Activated CD4-positive, alpha-beta T cell treated with anti-CD3 and anti-CD28 coated beads for 36 hours (primary cell): ENCODE measurements at regions not wholly inside any gene's neighbourhood (a gene's known extent, or its start where the extent isn't known, plus 50 kb on each side); places are given as distances from the start of the nearest gene placed in this dataset.
"Not testable (repeated sequence)": the region's sequence is repeated elsewhere in the genome, so short reads cannot be mapped to it uniquely, and the experiment has no call there.

Experiments
- ATAC-seq: fragments of 200-7000 bp; cut with Tn5 transposase; one replicate; pipeline ENCODE4 v1.10.0; 2021; ENCODE audit warnings: mild to moderate bottlenecking, moderate library complexity
- CTCF ChIA-PET: fragments of 350-600 bp; sonication (Branson Sonifier 250); formaldehyde crosslinking; loops from one replicate; lab custom pipeline; 2021; ENCODE audit warnings: antibody characterized with exemption; lab: Charles Lee
- POLR2A ChIA-PET: fragments of 350-600 bp; sonication (Branson Sonifier 250); formaldehyde crosslinking; loops from one replicate; lab custom pipeline; 2021; ENCODE audit warnings: antibody characterized with exemption, inconsistent platforms; lab: Charles Lee
- DNase-seq: peaks from one replicate; pipeline ENCODE4 v3.0.0-alpha.2; 2020
- H3K27ac Mint-ChIP-seq: one replicate; pipeline ENCODE4 v1.8.0; 2021; ENCODE audit warnings: mixed read lengths
- H3K27me3 Mint-ChIP-seq: one replicate; pipeline ENCODE4 v1.8.0; 2021; ENCODE audit warnings: mixed read lengths
- H3K36me3 Mint-ChIP-seq: one replicate; pipeline ENCODE4 v1.8.0; 2021; ENCODE audit warnings: low read depth, mixed read lengths
- H3K4me1 Mint-ChIP-seq: one replicate; pipeline ENCODE4 v1.8.0; 2021; ENCODE audit warnings: mixed read lengths
- H3K4me3 Mint-ChIP-seq: one replicate; pipeline ENCODE4 v1.8.0; 2021; ENCODE audit warnings: mild to moderate bottlenecking, moderate library complexity, mixed read lengths
- H3K9me3 Mint-ChIP-seq: one replicate; pipeline ENCODE4 v1.8.0; 2021; ENCODE audit warnings: low read depth, mixed read lengths
- intact Hi-C, 2 experiments: fragments of 100-400 bp; cut with DNase I in 1 of 2; cut with micrococcal nuclease in 1 of 2; formaldehyde crosslinking; loops; one replicate each; pipeline versions ENCODE4 v1.14.2 to v1.15.1; 2022 to 2024; cut with DNase I, micrococcal nuclease

DNA sequence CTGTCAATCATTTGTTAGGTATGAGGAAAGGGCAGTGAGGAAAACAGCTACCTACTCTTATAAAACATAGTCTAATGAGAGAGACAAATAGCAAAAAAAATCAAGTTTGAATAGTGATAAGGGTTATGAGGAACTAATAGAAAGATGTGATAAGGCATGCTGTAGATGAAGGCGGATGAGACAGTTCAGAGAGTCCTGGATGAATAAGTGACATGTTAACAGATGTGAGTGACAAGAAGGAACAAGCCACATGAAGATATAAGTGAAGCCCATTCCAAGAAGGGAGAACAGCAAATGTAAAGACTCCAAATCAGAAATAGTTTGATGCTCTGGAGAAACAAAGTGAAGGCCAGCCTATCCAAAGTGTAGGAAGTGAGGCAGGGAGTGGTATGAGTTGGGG lies 154.1 kb upstream of the SYT10 start:
- no peaks in the 10 kb centered on the region for H3K27me3 Mint-ChIP-seq
- no peaks in the 10 kb centered on the region for H3K4me1 Mint-ChIP-seq
- H3K4me3 Mint-ChIP-seq = no peak overlapping the region
- H3K9me3 Mint-ChIP-seq = no peaks in the 10 kb centered on the region
- DNase-seq = no peak
- ATAC-seq = no peak
- no peaks in the 10 kb centered on the region for H3K36me3 Mint-ChIP-seq
- no peak overlapping the region for H3K27ac Mint-ChIP-seq
- ChIA-PET POLR2A (no interaction called here), CTCF (no interaction called here)
- intact Hi-C loops = no loop called here

DNA sequence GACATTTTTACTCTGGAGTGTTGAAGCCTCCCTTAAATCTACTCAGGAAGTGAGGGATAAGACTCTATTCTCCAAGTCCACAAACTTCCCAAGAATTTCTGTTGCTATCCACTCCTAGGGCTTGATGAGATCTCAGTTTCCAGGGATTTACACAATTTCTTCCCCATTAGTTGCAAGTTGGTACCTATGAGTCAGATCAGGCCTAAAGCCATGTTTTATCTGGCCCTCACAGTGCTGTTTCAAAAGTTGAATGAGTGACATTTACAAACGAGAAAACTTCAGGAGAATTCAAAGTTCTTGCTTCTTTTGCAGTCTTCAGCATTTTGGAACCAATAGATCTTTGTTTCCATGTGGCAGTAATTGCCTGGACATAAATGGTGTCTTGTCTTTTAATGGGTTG lies 156.4 kb upstream of the SYT10 start:
- H3K27ac Mint-ChIP-seq = no peak overlapping the region
- ChIA-PET POLR2A (no interaction called here), CTCF (no interaction called here)
- DNase-seq = no peak
- no peaks in the 10 kb centered on the region for H3K9me3 Mint-ChIP-seq
- no peak overlapping the region for H3K4me3 Mint-ChIP-seq
- no peaks in the 10 kb centered on the region for H3K36me3 Mint-ChIP-seq
- H3K27me3 Mint-ChIP-seq = no peaks in the 10 kb centered on the region
- intact Hi-C loops = no loop called here
- no peaks in the 10 kb centered on the region for H3K4me1 Mint-ChIP-seq
- ATAC-seq = no peak

DNA sequence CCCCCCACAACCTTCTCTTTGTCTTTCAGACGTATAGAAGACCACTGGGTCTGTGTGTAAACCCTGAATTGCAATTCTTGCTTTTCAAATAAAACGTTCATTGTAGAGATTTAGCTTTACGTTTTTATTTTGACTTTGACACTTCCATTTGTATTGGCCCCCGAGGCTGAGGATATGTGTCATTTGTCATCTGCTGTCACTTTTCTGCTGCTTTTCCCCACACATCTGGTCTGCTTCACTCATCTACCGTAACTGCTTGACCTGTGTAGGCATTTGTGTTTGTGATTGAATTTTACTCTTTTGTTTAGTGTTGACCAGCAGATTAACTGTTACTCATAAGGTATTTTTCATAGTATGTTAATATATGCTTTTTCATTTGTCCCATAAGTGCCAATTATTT lies 157.2 kb upstream of the SYT10 start:
- intact Hi-C loops = no loop called here
- POLR2A ChIA-PET = no interaction called here
- H3K4me1 Mint-ChIP-seq = no peaks in the 10 kb centered on the region
- ATAC-seq (no peak), DNase-seq (no peak)
- H3K27ac Mint-ChIP-seq = no peak overlapping the region
- H3K27me3 Mint-ChIP-seq = no peaks in the 10 kb centered on the region
- no peaks in the 10 kb centered on the region for H3K36me3 Mint-ChIP-seq
- H3K9me3 Mint-ChIP-seq = no peaks in the 10 kb centered on the region
- CTCF ChIA-PET = no interaction called here
- H3K4me3 Mint-ChIP-seq = no peak overlapping the region

DNA sequence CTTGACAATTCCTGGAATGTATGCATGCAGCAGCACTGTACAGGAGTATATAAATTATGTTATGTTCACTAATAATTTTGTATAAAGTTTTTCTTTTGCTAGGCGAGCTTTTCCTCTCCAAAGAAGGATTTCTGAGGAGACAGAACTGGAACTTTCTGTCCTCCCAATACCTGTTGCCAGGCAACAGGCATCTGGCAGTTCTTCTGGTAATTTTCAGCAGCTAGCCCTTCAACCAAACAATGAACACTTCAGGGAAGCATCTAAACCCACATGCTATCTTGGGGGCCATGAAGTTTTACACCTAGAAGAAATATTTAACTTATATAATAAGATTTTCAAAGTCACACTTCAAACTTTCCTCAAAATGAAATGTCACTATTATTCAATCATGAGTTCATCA lies 162.9 kb upstream of the SYT10 start:
- ChIA-PET CTCF (no interaction called here), POLR2A (no interaction called here)
- H3K4me1 Mint-ChIP-seq = no peaks in the 10 kb centered on the region
- H3K36me3 Mint-ChIP-seq = no peaks in the 10 kb centered on the region
- DNase-seq (no peak), ATAC-seq (no peak)
- no peaks in the 10 kb centered on the region for H3K27me3 Mint-ChIP-seq
- H3K4me3 Mint-ChIP-seq = no peak overlapping the region
- no peak overlapping the region for H3K27ac Mint-ChIP-seq
- intact Hi-C loops = no loop called here
- H3K9me3 Mint-ChIP-seq = no peaks in the 10 kb centered on the region

DNA sequence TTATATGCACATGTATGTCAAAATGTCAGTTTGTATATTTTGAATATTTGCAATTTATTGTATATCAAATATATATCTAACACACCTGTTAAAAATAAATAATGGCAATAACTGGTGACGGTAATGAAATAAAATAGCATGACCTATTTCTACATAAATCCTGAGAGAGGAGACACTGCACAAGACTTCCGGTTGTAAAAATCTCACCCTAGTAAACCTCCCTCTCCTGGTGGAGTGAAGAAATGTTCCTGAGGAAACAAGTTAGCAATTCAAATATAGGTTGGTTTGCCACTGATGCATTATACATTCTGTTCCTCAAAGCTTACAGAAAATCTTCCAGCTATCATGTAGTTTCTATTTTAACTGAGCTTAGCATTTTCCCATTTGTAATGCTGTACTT lies 166.1 kb upstream of the SYT10 start:
- ATAC-seq (no peak), DNase-seq (no peak)
- ChIA-PET POLR2A (no interaction called here), CTCF (no interaction called here)
- intact Hi-C loops = no loop called here
- no peak overlapping the region for H3K27ac Mint-ChIP-seq
- no peaks in the 10 kb centered on the region for H3K9me3 Mint-ChIP-seq
- H3K36me3 Mint-ChIP-seq = no peaks in the 10 kb centered on the region
- no peaks in the 10 kb centered on the region for H3K4me1 Mint-ChIP-seq
- H3K4me3 Mint-ChIP-seq = no peak overlapping the region
- H3K27me3 Mint-ChIP-seq = no peaks in the 10 kb centered on the region

DNA sequence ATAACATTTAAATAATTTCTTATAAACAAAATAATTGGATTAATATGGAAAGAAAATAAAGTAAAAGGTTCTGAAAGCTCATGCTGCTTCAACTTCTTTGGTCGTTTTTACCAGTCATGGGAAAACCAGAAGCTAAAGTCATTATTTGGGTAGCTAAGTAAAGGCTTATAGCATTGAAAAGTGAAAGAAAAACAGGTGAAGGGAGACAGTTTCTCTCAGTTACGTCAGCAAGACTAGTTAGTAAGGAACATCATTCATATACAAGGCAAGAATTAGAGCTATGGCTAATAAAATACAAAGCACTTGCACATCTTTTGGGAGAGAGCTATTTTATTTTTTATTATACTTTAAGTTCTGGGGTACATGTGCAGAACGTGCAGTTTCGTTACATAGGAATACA lies 170.3 kb upstream of the SYT10 start:
- no peaks in the 10 kb centered on the region for H3K9me3 Mint-ChIP-seq
- ChIA-PET POLR2A (no interaction called here), CTCF (no interaction called here)
- DNase-seq = no peak
- H3K4me1 Mint-ChIP-seq = no peaks in the 10 kb centered on the region
- H3K27me3 Mint-ChIP-seq = no peaks in the 10 kb centered on the region
- intact Hi-C loops = no loop called here
- no peak overlapping the region for H3K27ac Mint-ChIP-seq
- H3K36me3 Mint-ChIP-seq = no peaks in the 10 kb centered on the region
- H3K4me3 Mint-ChIP-seq = no peak overlapping the region
- no peak for ATAC-seq

DNA sequence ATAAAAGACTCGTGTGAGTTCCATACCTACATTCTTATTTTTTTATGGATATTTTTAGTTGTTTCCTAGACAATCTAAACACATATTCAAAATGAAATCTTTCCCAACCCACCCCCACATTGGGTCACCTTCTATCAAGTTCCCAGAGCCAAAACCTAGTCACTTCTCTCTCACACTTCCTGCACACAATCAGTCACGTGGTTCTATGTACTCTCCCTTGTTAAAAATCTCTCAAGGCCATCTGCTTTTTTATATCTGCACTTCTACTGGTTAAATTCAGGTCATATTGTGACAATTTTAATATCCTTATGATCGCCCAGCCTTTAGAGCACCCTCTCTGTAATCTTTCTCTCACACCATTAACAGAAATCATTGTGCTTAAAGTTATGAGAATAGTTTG lies 175.0 kb upstream of the SYT10 start:
- DNase-seq (no peak), ATAC-seq (no peak)
- POLR2A ChIA-PET = no interaction called here
- H3K27me3 Mint-ChIP-seq = no peaks in the 10 kb centered on the region
- peaks cover 7% of the 10 kb centered on the region for H3K9me3 Mint-ChIP-seq
- H3K4me1 Mint-ChIP-seq = no peaks in the 10 kb centered on the region
- CTCF ChIA-PET = no interaction called here
- H3K4me3 Mint-ChIP-seq = no peak overlapping the region
- H3K27ac Mint-ChIP-seq = no peak overlapping the region
- intact Hi-C loops = no loop called here
- no peaks in the 10 kb centered on the region for H3K36me3 Mint-ChIP-seq

DNA sequence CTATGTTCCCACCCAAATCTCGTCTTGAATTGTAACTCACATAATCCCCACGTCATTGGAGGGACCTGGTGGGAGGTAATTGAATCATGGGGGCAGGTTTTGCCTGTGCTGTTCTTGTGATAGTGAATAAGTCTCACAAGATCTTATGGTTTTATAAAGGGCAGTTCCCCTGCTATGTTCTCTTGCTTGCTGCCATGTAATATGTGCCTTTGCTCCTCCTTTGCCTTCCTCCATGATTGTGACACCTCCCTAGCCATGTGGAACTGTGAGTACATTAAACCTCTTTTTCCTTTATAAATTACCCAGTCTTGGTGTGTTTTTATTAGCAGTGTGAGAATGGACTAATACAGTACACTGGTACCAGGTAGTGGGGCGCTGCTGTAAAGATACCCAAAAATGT lies 177.6 kb upstream of the SYT10 start:
- H3K4me3 Mint-ChIP-seq = no peak overlapping the region
- ChIA-PET CTCF (no interaction called here), POLR2A (no interaction called here)
- no peak overlapping the region for H3K27ac Mint-ChIP-seq
- no peaks in the 10 kb centered on the region for H3K4me1 Mint-ChIP-seq
- H3K27me3 Mint-ChIP-seq = no peaks in the 10 kb centered on the region
- DNase-seq (no peak), ATAC-seq (no peak)
- H3K36me3 Mint-ChIP-seq = no peaks in the 10 kb centered on the region
- intact Hi-C loops = no loop called here
- H3K9me3 Mint-ChIP-seq = peaks cover 9% of the 10 kb centered on the region

DNA sequence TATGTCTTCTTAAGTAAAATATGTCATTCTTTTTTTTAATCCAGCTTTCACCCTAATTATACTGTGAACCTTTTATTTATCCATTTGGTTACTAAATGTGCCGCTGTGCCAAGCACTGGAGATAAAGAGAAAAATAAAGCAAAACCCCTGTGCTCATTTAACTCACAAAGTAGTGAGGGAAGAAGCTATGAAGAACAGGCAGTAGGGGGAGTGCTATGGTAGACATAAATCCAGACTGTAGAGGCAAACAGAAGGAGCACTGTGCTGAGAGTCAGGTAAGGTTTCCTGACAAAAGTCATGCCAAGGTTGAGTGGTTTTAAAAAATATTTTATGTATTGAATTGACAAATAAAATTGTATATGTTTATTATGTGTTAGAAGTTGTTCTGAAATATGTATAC lies 188.5 kb upstream of the SYT10 start:
- ChIA-PET POLR2A (no interaction called here), CTCF (no interaction called here)
- Mint-ChIP-seq H3K9me3 (no peaks in the 10 kb centered on the region), H3K27me3 (no peaks in the 10 kb centered on the region), H3K4me3 (no peak overlapping the region), H3K27ac (no peak overlapping the region), H3K4me1 (no peaks in the 10 kb centered on the region), H3K36me3 (no peaks in the 10 kb centered on the region)
- DNase-seq (no peak), ATAC-seq (no peak)
- intact Hi-C loops = no loop called here

DNA sequence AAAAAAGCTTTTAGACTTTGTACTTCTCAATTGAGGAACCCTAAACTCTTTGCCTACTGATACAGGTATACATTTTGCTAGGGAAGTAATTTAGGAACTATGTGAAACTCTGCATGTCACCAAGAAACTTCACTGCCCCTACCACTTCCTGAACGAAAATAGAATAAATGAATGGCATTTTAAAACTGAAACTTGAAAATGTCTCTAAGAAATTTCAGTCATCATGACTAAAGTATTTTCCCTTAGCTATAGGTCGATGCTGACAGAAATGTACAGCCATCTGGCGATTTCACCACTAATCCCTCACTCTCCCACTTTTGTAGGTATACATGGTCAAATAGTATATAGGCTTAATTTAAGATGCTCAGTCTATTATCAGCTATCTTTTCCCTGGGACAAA lies 194.9 kb upstream of the SYT10 start:
- Mint-ChIP-seq H3K4me3 (no peak overlapping the region), H3K36me3 (no peaks in the 10 kb centered on the region), H3K27me3 (no peaks in the 10 kb centered on the region), H3K9me3 (peaks cover 6% of the 10 kb centered on the region), H3K27ac (no peak overlapping the region), H3K4me1 (no peaks in the 10 kb centered on the region)
- ATAC-seq = no peak
- ChIA-PET CTCF (no interaction called here), POLR2A (interaction anchor here (0.7 kb wide), 1 partner anchor 82 kb away, joined by 3 read pairs; no protein-coding TSS in a partner anchor)
- intact Hi-C loops = no loop called here
- DNase-seq = no peak

DNA sequence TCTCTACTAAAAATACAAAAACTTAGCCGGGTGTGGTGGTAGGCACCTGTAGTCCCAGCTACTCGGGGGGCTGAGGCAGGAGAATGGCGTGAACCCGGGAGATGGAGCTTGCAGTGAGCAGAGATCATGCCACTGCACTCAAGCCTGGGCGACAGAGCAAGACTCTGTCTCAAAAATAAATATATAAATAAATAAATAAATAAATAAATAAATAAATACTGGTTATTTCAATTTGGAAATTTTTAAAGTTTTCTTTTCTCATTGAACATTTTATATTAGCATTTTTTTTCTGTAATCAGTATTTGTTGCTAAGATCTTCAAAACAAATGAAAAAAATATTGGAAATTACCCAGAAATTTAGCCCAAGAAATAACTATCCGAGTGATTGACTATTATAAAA lies 197.3 kb upstream of the SYT10 start:
- CTCF ChIA-PET, H3K27ac Mint-ChIP-seq, H3K4me1 Mint-ChIP-seq, ATAC-seq, intact Hi-C loops, H3K36me3 Mint-ChIP-seq, H3K4me3 Mint-ChIP-seq, DNase-seq, POLR2A ChIA-PET, H3K9me3 Mint-ChIP-seq, H3K27me3 Mint-ChIP-seq: not testable (repeated sequence)

DNA sequence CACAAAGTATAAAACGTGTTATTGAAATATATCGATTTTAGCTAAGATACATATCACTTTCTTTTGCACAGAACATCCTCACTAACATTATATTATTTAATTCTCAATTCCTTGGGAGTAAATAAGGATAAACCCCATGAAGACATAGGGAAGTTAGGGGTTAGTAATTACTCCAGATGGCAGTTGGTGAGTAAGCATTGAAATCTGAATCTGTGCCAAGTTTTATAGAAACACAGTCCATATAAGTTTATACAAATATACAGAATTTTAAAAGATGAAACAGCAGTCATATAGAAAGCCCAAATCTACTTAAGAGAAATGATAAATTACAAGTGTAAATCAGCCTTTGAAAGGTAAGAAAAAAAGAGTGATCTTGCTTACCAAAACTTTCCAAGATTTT lies 200.4 kb upstream of the SYT10 start:
- no peak for DNase-seq
- POLR2A ChIA-PET = no interaction called here

DNA sequence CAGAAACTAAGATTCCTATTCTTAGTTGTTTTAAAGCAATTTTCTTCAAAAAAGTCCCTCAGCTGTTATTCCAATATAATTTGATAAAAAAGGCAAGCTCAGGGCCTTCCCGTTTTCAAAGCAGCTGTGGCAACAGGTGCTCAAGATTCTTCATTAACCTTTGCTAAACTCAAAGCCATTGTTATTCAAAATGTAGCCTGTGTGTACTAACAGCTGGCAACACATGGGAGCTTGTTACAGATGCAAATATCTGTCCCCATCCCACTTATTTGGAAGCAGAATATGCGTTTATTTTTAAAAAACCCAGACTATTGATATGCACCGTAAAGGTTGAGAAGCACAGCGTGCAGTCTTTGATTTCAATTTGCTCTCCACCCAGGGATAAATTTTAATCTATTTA lies 210.4 kb upstream of the SYT10 start:
- no peaks in the 10 kb centered on the region for H3K36me3 Mint-ChIP-seq
- H3K9me3 Mint-ChIP-seq = peaks cover 8% of the 10 kb centered on the region
- H3K4me1 Mint-ChIP-seq = no peaks in the 10 kb centered on the region
- H3K27ac Mint-ChIP-seq = no peak overlapping the region
- ATAC-seq = no peak
- intact Hi-C loops = no loop called here
- no peak overlapping the region for H3K4me3 Mint-ChIP-seq
- CTCF ChIA-PET = no interaction called here
- H3K27me3 Mint-ChIP-seq = no peaks in the 10 kb centered on the region
- POLR2A ChIA-PET = no interaction called here
- no peak for DNase-seq

More for the DNA sequence above, 200.4 kb upstream of the SYT10 start:
- H3K27me3 Mint-ChIP-seq = no peaks in the 10 kb centered on the region
- H3K27ac Mint-ChIP-seq = no peak overlapping the region
- H3K4me3 Mint-ChIP-seq = no peak overlapping the region
- no peaks in the 10 kb centered on the region for H3K4me1 Mint-ChIP-seq
- H3K36me3 Mint-ChIP-seq = no peaks in the 10 kb centered on the region
- ATAC-seq = no peak
- CTCF ChIA-PET = no interaction called here
- H3K9me3 Mint-ChIP-seq = peaks cover 3% of the 10 kb centered on the region
- intact Hi-C loops = no loop called here
